HG03025 (cell line): ENCODE measurements at regions not wholly inside any gene's neighbourhood (a gene's known extent, or its start where the extent isn't known, plus 50 kb on each side); places are given as distances from the start of the nearest gene placed in this dataset.
A peak's percentile ranks its signal among the peaks of the same experiment; 100 is the strongest.

Source experiments
- ATAC-seq: cut with Tn5 transposase; IDR thresholded peaks from one replicate; pipeline ENCODE4 v1.9.1; 2021; ENCODE audit warnings: mild to moderate bottlenecking, moderate library complexity; ENCODE audit not compliant: unreplicated experiment, low FRiP score

- ATAC-seq: peak; percentile 89
Measured at GRCh38 chr10:43816351-43817321, 168.0 kb upstream of the ZNF32 start.

- no peak for ATAC-seq
Measured at GRCh38 chr10:43815181-43815885, 166.7 kb upstream of the ZNF32 start.

- ATAC-seq: no peak
Measured at GRCh38 chr10:43814663-43815062, 166.0 kb upstream of the ZNF32 start.

GRCh38 chr10:43811871-43812270 is 163.2 kb upstream of the ZNF32 start:
- ATAC-seq: no peak

- no peak for ATAC-seq
Measured at GRCh38 chr10:43809211-43809930, 160.7 kb upstream of the ZNF32 start.

- ATAC-seq: no peak
Measured at GRCh38 chr10:43808136-43808535, 159.5 kb upstream of the ZNF32 start.

GRCh38 chr10:43806831-43807640 is 158.4 kb upstream of the ZNF32 start:
- no peak for ATAC-seq

- ATAC-seq: no peak
Measured at GRCh38 chr10:43803791-43804190, 155.1 kb upstream of the ZNF32 start.

- ATAC-seq: no peak
Measured at GRCh38 chr10:43802988-43803696, 154.5 kb upstream of the ZNF32 start.

- ATAC-seq: no peak
Measured at GRCh38 chr10:43801626-43802025, 152.9 kb upstream of the ZNF32 start.

- no peak for ATAC-seq
Measured at GRCh38 chr10:43801140-43801539, 152.5 kb upstream of the ZNF32 start.

GRCh38 chr10:43796781-43797180 is 148.1 kb upstream of the ZNF32 start:
- no peak for ATAC-seq

- ATAC-seq: no peak
Measured at GRCh38 chr10:43795639-43796038, 147.0 kb upstream of the ZNF32 start.

GRCh38 chr10:43795093-43795492 is 146.4 kb upstream of the ZNF32 start:
- ATAC-seq: no peak

GRCh38 chr10:43794181-43794815 is 145.6 kb upstream of the ZNF32 start:
- no peak for ATAC-seq

GRCh38 chr10:43793704-43794103 is 145.0 kb upstream of the ZNF32 start:
- no peak for ATAC-seq

- no peak for ATAC-seq
Measured at GRCh38 chr10:43790147-43790546, 141.5 kb upstream of the ZNF32 start.

- ATAC-seq: no peak
Measured at GRCh38 chr10:43785252-43785651, 136.6 kb upstream of the ZNF32 start.

GRCh38 chr10:43782814-43783213 is 134.1 kb upstream of the ZNF32 start:
- ATAC-seq: no peak
